H1 (cell line): ENCODE measurements at regions not wholly inside any gene's neighbourhood (a gene's known extent, or its start where the extent isn't known, plus 50 kb on each side); places are given as distances from the start of the nearest gene placed in this dataset.

Experiments used
- CTCF ChIA-PET: fragments of 300-600 bp; sonication (Branson Sonifier 250); formaldehyde crosslinking; loops from one replicate; lab custom pipeline; 2021; ENCODE audit not compliant: partially characterized antibody; lab: Charles Lee
- POLR2A ChIA-PET: fragments of 300-600 bp; sonication (Branson Sonifier 250); formaldehyde crosslinking; loops from one replicate; lab custom pipeline; 2021; ENCODE audit warnings: inconsistent platforms; ENCODE audit not compliant: partially characterized antibody; lab: Charles Lee
- DNase-seq, 2 experiments: peaks; one replicate each; pipeline versions ENCODE4 v3.0.0 to v3.0.0-alpha.2; 2010 to 2022; ENCODE audit warnings: low spot score in 2 of 2, low read depth in 1 of 2, mixed read lengths in 1 of 2
- FAIRE-seq: peaks from 2 replicates; lab custom pipeline; 2011; peaks lifted over from hg19 to GRCh38; lab: Jason Lieb, UNC
- H2AFZ ChIP-seq: 2 replicates; pipeline ENCODE4 v1.8.1; 2012; ENCODE audit warnings: low read length, inconsistent platforms
- H2AK5ac ChIP-seq: 2 replicates; pipeline ENCODE4 v1.6.1; 2013; ENCODE audit warnings: low read depth, low read length
- H2BK120ac ChIP-seq: replicated peaks from 2 replicates; pipeline ENCODE3; 2013; ENCODE audit warnings: low read depth, low read length, inconsistent platforms
- H2BK12ac ChIP-seq: 2 replicates; pipeline ENCODE4 v1.6.1; 2013; ENCODE audit warnings: low read depth, low read length
- H2BK15ac ChIP-seq: 2 replicates; pipeline ENCODE4 v1.6.1; 2013; ENCODE audit warnings: low read length
- H2BK20ac ChIP-seq: 2 replicates; pipeline ENCODE4 v1.6.1; 2013; ENCODE audit warnings: low read length
- H2BK5ac ChIP-seq: 2 replicates; pipeline ENCODE4 v1.6.1; 2013; ENCODE audit warnings: low read depth, low read length
- H3K14ac ChIP-seq: 2 replicates; pipeline ENCODE4 v1.6.1; 2013; ENCODE audit warnings: inconsistent platforms; ENCODE audit not compliant: insufficient read length
- H3K18ac ChIP-seq: 2 replicates; pipeline ENCODE4 v1.6.1; 2013; ENCODE audit warnings: low read length; ENCODE audit errors: extremely low read depth
- H3K23ac ChIP-seq: 2 replicates; pipeline ENCODE4 v1.6.1; 2013; ENCODE audit warnings: inconsistent platforms; ENCODE audit not compliant: insufficient read length
- H3K23me2 ChIP-seq: 2 replicates; pipeline ENCODE4 v1.6.1; 2013; ENCODE audit warnings: low read depth, low read length
- H3K27ac ChIP-seq: 2 replicates; pipeline ENCODE4 v1.6.1; 2011; ENCODE audit warnings: low read depth, low read length, inconsistent platforms
- H3K27me3 ChIP-seq, 4 experiments: replicated peaks in 1 of 4; 1 replicate in 1 of 4; 2 replicates in 3 of 4; pipeline versions ENCODE4 v1.6.1 to v1.8.1; 2011 to 2013; ENCODE audit warnings: low read length in 3 of 4, mild to moderate bottlenecking in 3 of 4, inconsistent platforms in 2 of 4, mixed read lengths in 2 of 4, moderate library complexity in 1 of 4; ENCODE audit not compliant: control insufficient read depth in 3 of 4, insufficient read depth in 3 of 4; ENCODE audit errors: extremely low read depth in 1 of 4
- H3K36me3 ChIP-seq, 4 experiments: 2 replicates each; pipeline versions ENCODE4 v1.6.1 to v1.8.1; 2011 to 2013; ENCODE audit warnings: mild to moderate bottlenecking in 4 of 4, low read length in 3 of 4, moderate library complexity in 2 of 4, control low read depth in 1 of 4, inconsistent platforms in 1 of 4; ENCODE audit not compliant: insufficient read depth in 4 of 4, control insufficient read depth in 2 of 4
- H3K4ac ChIP-seq: replicated peaks from 2 replicates; pipeline ENCODE3; 2013; ENCODE audit warnings: low read length, low read depth, mixed read lengths, inconsistent platforms; ENCODE audit not compliant: insufficient read length
- H3K4me1 ChIP-seq, 4 experiments: replicated peaks in 1 of 4; 1 replicate in 1 of 4; 2 replicates in 3 of 4; pipeline versions ENCODE4 v1.6.1 to v1.8.1; 2011 to 2013; ENCODE audit warnings: low read length in 3 of 4, inconsistent platforms in 2 of 4, mixed read lengths in 1 of 4; ENCODE audit not compliant: insufficient read depth in 4 of 4, control insufficient read depth in 3 of 4
- H3K4me2 ChIP-seq, 2 experiments: 2 replicates each; pipeline versions ENCODE4 v1.6.1 to v1.8.1; 2011 to 2013; ENCODE audit warnings: low read depth in 2 of 2, low read length in 2 of 2, control low read depth in 1 of 2, inconsistent platforms in 1 of 2, mild to moderate bottlenecking in 1 of 2; ENCODE audit not compliant: insufficient read depth in 1 of 2
- H3K4me3 ChIP-seq, 4 experiments: fragments of 200-600, 300-600 bp in 1 of 4; sonication (generic), shearing (Covaris generic), sonication (Bioruptor Twin) in 1 of 4; 2 replicates each; pipeline versions ENCODE4 v1.5.1 to v1.8.1; 2011 to 2016; ENCODE audit warnings: low read length in 4 of 4, low read depth in 3 of 4, control low read depth in 2 of 4, inconsistent platforms in 2 of 4, mild to moderate bottlenecking in 2 of 4, mixed read lengths in 1 of 4, moderate library complexity in 1 of 4; ENCODE audit not compliant: insufficient read depth in 2 of 4; ENCODE audit errors: extremely low read depth in 1 of 4
- H3K56ac ChIP-seq: replicated peaks from 2 replicates; pipeline ENCODE3; 2013; ENCODE audit warnings: low read depth, mild to moderate bottlenecking, mixed read lengths, low read length, inconsistent platforms; ENCODE audit not compliant: insufficient read length
- H3K79me1 ChIP-seq: 2 replicates; pipeline ENCODE4 v1.6.1; 2013; ENCODE audit warnings: low read depth, low read length, control low read depth
- H3K79me2 ChIP-seq, 2 experiments: 2 replicates each; pipeline versions ENCODE4 v1.6.1 to v1.8.1; 2012 to 2013; ENCODE audit warnings: low read length in 2 of 2, mild to moderate bottlenecking in 2 of 2, inconsistent platforms in 1 of 2; ENCODE audit not compliant: insufficient read depth in 2 of 2, control insufficient read depth in 1 of 2
- H3K9ac ChIP-seq, 4 experiments: replicated peaks in 1 of 4; 1 replicate in 1 of 4; 2 replicates in 3 of 4; pipeline versions ENCODE4 v1.6.1 to v1.8.1; 2011 to 2013; ENCODE audit warnings: low read depth in 3 of 4, low read length in 3 of 4, control low read depth in 2 of 4, mild to moderate bottlenecking in 2 of 4, moderate library complexity in 2 of 4, inconsistent platforms in 1 of 4; ENCODE audit errors: extremely low read depth in 1 of 4
- H3K9me3 ChIP-seq, 2 experiments: 2 replicates each; pipeline versions ENCODE4 v1.6.1 to v1.8.1; 2012 to 2013; ENCODE audit warnings: mild to moderate bottlenecking in 2 of 2, moderate library complexity in 2 of 2, control low read depth in 1 of 2, inconsistent platforms in 1 of 2, low read depth in 1 of 2, low read length in 1 of 2, mixed read lengths in 1 of 2; ENCODE audit not compliant: insufficient read depth in 2 of 2
- H4K20me1 ChIP-seq, 2 experiments: replicated peaks in 1 of 2; 2 replicates each; pipeline versions ENCODE3 to v1.8.1; 2011 to 2013; ENCODE audit warnings: inconsistent platforms in 2 of 2, low read length in 2 of 2, mild to moderate bottlenecking in 1 of 2; ENCODE audit not compliant: insufficient read depth in 2 of 2, control insufficient read depth in 1 of 2
- H4K5ac ChIP-seq: 2 replicates; pipeline ENCODE4 v1.6.1; 2013; ENCODE audit warnings: low read length, low read depth, mixed read lengths, inconsistent platforms; ENCODE audit not compliant: insufficient read length
- H4K8ac ChIP-seq: 2 replicates; pipeline ENCODE4 v1.8.0; 2013; ENCODE audit warnings: mild to moderate bottlenecking, moderate library complexity, low read length, inconsistent platforms; ENCODE audit not compliant: insufficient read depth; ENCODE audit errors: extremely low read depth
- H4K91ac ChIP-seq: replicated peaks from 2 replicates; pipeline ENCODE3; 2013; ENCODE audit warnings: low read length, mixed read lengths, inconsistent platforms; ENCODE audit not compliant: insufficient read length
- CHD1 ChIP-seq: IDR thresholded peaks from 2 replicates; pipeline ENCODE4 v1.6.1; 2012; ENCODE audit warnings: low read depth, low read length, improper control_type of control experiment
- POLR2AphosphoS5 ChIP-seq: IDR thresholded peaks from 2 replicates; pipeline ENCODE4 v1.6.1; 2011; ENCODE audit warnings: low read depth, low read length
- SIRT6 ChIP-seq: IDR thresholded peaks from one replicate; pipeline ENCODE4 v1.7.1; 2012; ENCODE audit warnings: low read length, inconsistent platforms
- SRF ChIP-seq: IDR thresholded peaks from 2 replicates; pipeline ENCODE4 v1.6.1; 2011; ENCODE audit warnings: mild to moderate bottlenecking, low read depth, low read length, moderate library complexity
- WGBS, 2 experiments: shearing (Covaris generic) in 1 of 2; methylation state at CpG; one replicate each; pipeline versions ENCODE4 v1.1.6 to v1.1.7; 2013 to 2015; ENCODE audit warnings: low lambda C conversion rate in 2 of 2, mixed read lengths in 2 of 2, inconsistent platforms in 1 of 2, low coverage in 1 of 2, missing lambda C conversion rate in 1 of 2; ENCODE audit not compliant: insufficient replicate concordance in 2 of 2, insufficient coverage in 1 of 2, insufficient read length in 1 of 2; ENCODE audit errors: extremely low coverage in 1 of 2, missing lambda C conversion rate in 1 of 2; 5-methylcytosine and 5-hydroxymethylcytosine counted together
- TF ChIP-seq, protein P1 (sequence below): IDR thresholded peaks from 2 replicates; pipeline ENCODE4 v1.6.1; 2012; ENCODE audit warnings: inconsistent platforms
- TF ChIP-seq, protein P2 (sequence below): IDR thresholded peaks from 2 replicates; pipeline ENCODE4 v1.6.1; 2011; ENCODE audit warnings: low read depth, mild to moderate bottlenecking, low read length; ENCODE audit not compliant: insufficient read depth

DNA sequence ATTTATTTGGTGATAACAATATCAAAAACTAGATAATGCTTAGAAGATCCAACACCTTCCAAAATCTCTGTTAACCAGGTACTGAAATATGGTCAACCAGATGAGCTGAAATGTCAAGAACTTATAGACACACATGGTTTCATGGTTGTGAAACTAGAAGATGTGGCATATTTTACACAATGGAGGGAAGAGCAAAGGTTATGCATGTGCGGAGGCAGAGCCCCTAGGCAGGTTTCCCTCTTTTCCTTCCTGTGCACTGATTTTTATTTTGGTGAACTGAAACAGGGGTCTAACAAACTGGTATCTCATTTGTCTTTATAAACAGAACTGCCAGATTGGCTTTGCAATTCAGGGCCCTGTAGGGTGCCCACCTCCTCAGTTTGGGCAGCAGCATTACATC, 91.6 kb downstream of the PRL start:
- Histone ChIP-seq H3K27me3 (no peaks in the 10 kb centered on the region), H3K56ac (no peak overlapping the region), H3K18ac (no peak overlapping the region), H4K8ac (no peak overlapping the region), H3K4ac (no peak overlapping the region), H3K79me2 (no peaks in the 10 kb centered on the region), H3K23ac (no peak overlapping the region), H4K5ac (no peak overlapping the region), H3K9me3 (no peaks in the 10 kb centered on the region), H3K4me3 (no peak overlapping the region), H3K23me2 (no peaks in the 10 kb centered on the region), H4K91ac (no peak overlapping the region), H3K4me2 (no peak overlapping the region), H2BK12ac (no peak overlapping the region), H2BK15ac (no peak overlapping the region), H3K79me1 (no peaks in the 10 kb centered on the region), H3K27ac (no peak overlapping the region), H2BK5ac (no peak overlapping the region), H2BK120ac (no peak overlapping the region), H2AFZ (no peak overlapping the region), H2BK20ac (no peak overlapping the region), H3K9ac (no peak overlapping the region), H2AK5ac (no peak overlapping the region), H3K36me3 (no peaks in the 10 kb centered on the region; a peak in 1 of 8 replicates), H3K14ac (no peak overlapping the region), H4K20me1 (no peaks in the 10 kb centered on the region), H3K4me1 (no peaks in the 10 kb centered on the region)
- POLR2A ChIA-PET: no interaction called here
- CTCF ChIA-PET: no interaction called here
- TF ChIP-seq CHD1 (no peak), SIRT6 (no peak), POLR2AphosphoS5 (no peak), SRF (no peak)
- TF ChIP-seq, protein P1, sequence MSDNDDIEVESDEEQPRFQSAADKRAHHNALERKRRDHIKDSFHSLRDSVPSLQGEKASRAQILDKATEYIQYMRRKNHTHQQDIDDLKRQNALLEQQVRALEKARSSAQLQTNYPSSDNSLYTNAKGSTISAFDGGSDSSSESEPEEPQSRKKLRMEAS: no peak
- TF ChIP-seq, protein P2, sequence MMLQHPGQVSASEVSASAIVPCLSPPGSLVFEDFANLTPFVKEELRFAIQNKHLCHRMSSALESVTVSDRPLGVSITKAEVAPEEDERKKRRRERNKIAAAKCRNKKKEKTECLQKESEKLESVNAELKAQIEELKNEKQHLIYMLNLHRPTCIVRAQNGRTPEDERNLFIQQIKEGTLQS: no peak
- WGBS, 2 experiments: 88% methylated on average over 1 of the region's 1 CpG; no CpG with 5 or more reads in 1 of the 2 experiments
- FAIRE-seq (no peak), DNase-seq (no peak)
